Panc1 (cell line): ENCODE measurements at regions not wholly inside any gene's neighbourhood (a gene's known extent, or its start where the extent isn't known, plus 50 kb on each side); places are given as distances from the start of the nearest gene placed in this dataset.

Source experiments
- ATAC-seq: fragments of 200-7000 bp; cut with Tn5 transposase; 2 replicates; pipeline ENCODE4 v1.9.1; 2020; ENCODE audit warnings: mild to moderate bottlenecking, moderate library complexity
- BruUV-seq: library from RNA; stranded (reverse); fragments of 400-500 nt; replicated peaks from 2 replicates; lab custom pipeline; 2021; lab: Mats Ljungman, UMichigan
- CTCF ChIA-PET: fragments of 300-600 bp; sonication (Branson Sonifier 250); formaldehyde crosslinking; loops from one replicate; lab custom pipeline; 2022; ENCODE audit warnings: antibody characterized with exemption; lab: Charles Lee
- POLR2A ChIA-PET: fragments of 300-600 bp; sonication (Branson Sonifier 250); formaldehyde crosslinking; loops from one replicate; lab custom pipeline; 2022; ENCODE audit warnings: antibody characterized with exemption; lab: Charles Lee
- DNase-seq: peaks from one replicate; pipeline ENCODE4 v3.0.0-alpha.2; 2010; ENCODE audit warnings: low read depth, low spot score
- H3K27ac ChIP-seq: 2 replicates; pipeline ENCODE4 v1.5.1; 2011; ENCODE audit warnings: mild to moderate bottlenecking, low read length, inconsistent platforms
- H3K27me3 ChIP-seq: fragments of 200-500 bp; sonication (Bioruptor generic); 2 replicates; pipeline ENCODE4 v1.6.0; 2014; ENCODE audit warnings: low read length, inconsistent platforms; ENCODE audit not compliant: control insufficient read depth, insufficient read depth
- H3K36me3 ChIP-seq: fragments of 200-500 bp; sonication (Bioruptor generic); 2 replicates; pipeline ENCODE4 v1.5.1; 2014; ENCODE audit warnings: inconsistent platforms, mild to moderate bottlenecking, low read length, moderate library complexity; ENCODE audit not compliant: control insufficient read depth, insufficient read depth
- H3K4me1 ChIP-seq: 2 replicates; pipeline ENCODE4 v1.5.1; 2011; ENCODE audit warnings: inconsistent platforms, mild to moderate bottlenecking, low read length, moderate library complexity; ENCODE audit not compliant: control insufficient read depth, insufficient read depth
- H3K4me3 ChIP-seq, 2 experiments: 2 replicates each; pipeline ENCODE4 v1.5.1; 2011 to 2012; ENCODE audit warnings: low read depth in 2 of 2, low read length in 2 of 2, mild to moderate bottlenecking in 2 of 2, inconsistent platforms in 1 of 2, moderate library complexity in 1 of 2
- H3K9me3 ChIP-seq: fragments of 200-500 bp; sonication (Bioruptor generic); 2 replicates; pipeline ENCODE4 v1.5.1; 2014; ENCODE audit warnings: low read depth, mild to moderate bottlenecking, inconsistent platforms, low read length, moderate library complexity; ENCODE audit not compliant: control insufficient read depth, insufficient read depth
- CTCF ChIP-seq: fragments of 450-650 bp; IDR thresholded peaks from 2 replicates; pipeline ENCODE4 v1.5.1; 2017; ENCODE audit warnings: mild to moderate bottlenecking
- POLR2AphosphoS5 ChIP-seq: IDR thresholded peaks from 2 replicates; pipeline ENCODE4 v1.6.1; 2012; ENCODE audit warnings: mild to moderate bottlenecking, low read depth, low read length, moderate library complexity
- SIN3A ChIP-seq: IDR thresholded peaks from 2 replicates; pipeline ENCODE4 v1.6.1; 2012; ENCODE audit warnings: low read depth, mild to moderate bottlenecking, low read length, moderate library complexity, borderline replicate concordance; ENCODE audit not compliant: insufficient read depth
- TCF7L2 ChIP-seq: IDR thresholded peaks from 2 replicates; pipeline ENCODE4 v1.6.1; 2011; ENCODE audit warnings: mild to moderate bottlenecking, low read depth, low read length, inconsistent platforms
- in situ Hi-C: cut with HindIII; loops from 2 replicates; pipeline ENCODE4 v1.10.0; 2016; ENCODE audit warnings: low sequenced_read_pairs, low pct_unique_long_range_greater_than_20kb
- intact Hi-C: fragments of 100-400 bp; cut with micrococcal nuclease; formaldehyde crosslinking; loops from one replicate; pipeline ENCODE4 v1.10.0; 2022; ENCODE audit not compliant: unreplicated experiment
- TF ChIP-seq, protein P1 (sequence below), 2 experiments: IDR thresholded peaks; 2 replicates each; pipeline ENCODE4 v1.6.1; 2011 to 2012; ENCODE audit warnings: low read depth in 2 of 2, control low read depth in 1 of 2, low read length in 1 of 2, mild to moderate bottlenecking in 1 of 2, moderate library complexity in 1 of 2; ENCODE audit not compliant: insufficient read depth in 1 of 2

GRCh38 chr4:108540536-108540935 lies 79.8 kb upstream of the RPL34 start:
- no TSS peak for BruUV-seq
- Histone ChIP-seq H3K27me3 (no peaks in the 10 kb centered on the region), H3K4me1 (no peaks in the 10 kb centered on the region), H3K4me3 (no peak overlapping the region), H3K27ac (no peak overlapping the region), H3K36me3 (no peaks in the 10 kb centered on the region), H3K9me3 (no peaks in the 10 kb centered on the region)
- ChIA-PET CTCF (no interaction called here), POLR2A (interaction anchor here (0.6 kb wide), 1 partner anchor 530 kb away, joined by 11 read pairs; no protein-coding TSS in a partner anchor)
- ATAC-seq, result no peak
- intact Hi-C loops, result no loop called here
- in situ Hi-C loops, result no loop called here
- TF ChIP-seq CTCF (no peak), SIN3A (no peak), POLR2AphosphoS5 (no peak), TCF7L2 (no peak)
- TF ChIP-seq, protein P1, sequence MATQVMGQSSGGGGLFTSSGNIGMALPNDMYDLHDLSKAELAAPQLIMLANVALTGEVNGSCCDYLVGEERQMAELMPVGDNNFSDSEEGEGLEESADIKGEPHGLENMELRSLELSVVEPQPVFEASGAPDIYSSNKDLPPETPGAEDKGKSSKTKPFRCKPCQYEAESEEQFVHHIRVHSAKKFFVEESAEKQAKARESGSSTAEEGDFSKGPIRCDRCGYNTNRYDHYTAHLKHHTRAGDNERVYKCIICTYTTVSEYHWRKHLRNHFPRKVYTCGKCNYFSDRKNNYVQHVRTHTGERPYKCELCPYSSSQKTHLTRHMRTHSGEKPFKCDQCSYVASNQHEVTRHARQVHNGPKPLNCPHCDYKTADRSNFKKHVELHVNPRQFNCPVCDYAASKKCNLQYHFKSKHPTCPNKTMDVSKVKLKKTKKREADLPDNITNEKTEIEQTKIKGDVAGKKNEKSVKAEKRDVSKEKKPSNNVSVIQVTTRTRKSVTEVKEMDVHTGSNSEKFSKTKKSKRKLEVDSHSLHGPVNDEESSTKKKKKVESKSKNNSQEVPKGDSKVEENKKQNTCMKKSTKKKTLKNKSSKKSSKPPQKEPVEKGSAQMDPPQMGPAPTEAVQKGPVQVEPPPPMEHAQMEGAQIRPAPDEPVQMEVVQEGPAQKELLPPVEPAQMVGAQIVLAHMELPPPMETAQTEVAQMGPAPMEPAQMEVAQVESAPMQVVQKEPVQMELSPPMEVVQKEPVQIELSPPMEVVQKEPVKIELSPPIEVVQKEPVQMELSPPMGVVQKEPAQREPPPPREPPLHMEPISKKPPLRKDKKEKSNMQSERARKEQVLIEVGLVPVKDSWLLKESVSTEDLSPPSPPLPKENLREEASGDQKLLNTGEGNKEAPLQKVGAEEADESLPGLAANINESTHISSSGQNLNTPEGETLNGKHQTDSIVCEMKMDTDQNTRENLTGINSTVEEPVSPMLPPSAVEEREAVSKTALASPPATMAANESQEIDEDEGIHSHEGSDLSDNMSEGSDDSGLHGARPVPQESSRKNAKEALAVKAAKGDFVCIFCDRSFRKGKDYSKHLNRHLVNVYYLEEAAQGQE (IDR thresholded peaks at IDR 0.05; ENCODE audit: insufficient read depth in 1 of 2, low read depth in 2 of 2, low read length in 1 of 2), result no peak
- no peak for DNase-seq

- Histone ChIP-seq H3K27ac (no peak overlapping the region), H3K4me3 (no peak overlapping the region), H3K9me3 (no peaks in the 10 kb centered on the region), H3K4me1 (no peaks in the 10 kb centered on the region), H3K36me3 (no peaks in the 10 kb centered on the region), H3K27me3 (no peaks in the 10 kb centered on the region)
- TF ChIP-seq POLR2AphosphoS5 (no peak), TCF7L2 (no peak), SIN3A (no peak), CTCF (no peak)
- TF ChIP-seq, protein P1 (IDR thresholded peaks at IDR 0.05; ENCODE audit: insufficient read depth in 1 of 2, low read depth in 2 of 2, low read length in 1 of 2), result no peak
- ChIA-PET CTCF (no interaction called here), POLR2A (no interaction called here)
- no TSS peak for BruUV-seq
- ATAC-seq, result no peak
- DNase-seq, result no peak
- in situ Hi-C loops, result no loop called here
- intact Hi-C loops, result no loop called here
These were observed 83.8 kb upstream of the RPL34 start for GRCh38 chr4:108536577-108536976.
